ENCODE measurements at regions not wholly inside any gene's neighbourhood (a gene's known extent, or its start where the extent isn't known, plus 50 kb on each side); places are given as distances from the start of the nearest gene placed in this dataset.

DNA sequence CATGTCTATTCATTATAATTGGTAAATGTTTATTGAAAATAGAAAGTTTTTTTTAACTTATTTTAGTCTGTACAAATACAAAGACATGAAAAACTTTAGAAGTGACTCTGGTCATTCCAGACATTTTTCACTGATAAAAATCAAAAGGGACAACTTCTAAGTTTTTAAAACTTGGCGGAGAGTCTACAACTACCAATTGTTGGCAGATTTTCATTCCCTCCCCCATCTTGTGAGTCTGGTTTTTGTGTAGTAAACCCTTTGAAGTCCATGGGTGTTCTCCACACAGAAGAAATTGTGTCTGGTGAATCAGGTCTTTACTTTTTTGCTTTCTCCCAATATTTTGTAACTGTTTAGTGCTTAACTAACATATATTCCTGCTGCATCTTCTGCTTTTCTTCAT is 336.5 kb downstream of the PDGFC start:
- Histone ChIP-seq H3K27me3 (no peaks in the 10 kb centered on the region), H3K4me1 (no peaks in the 10 kb centered on the region), H3K9me3 (no peaks in the 10 kb centered on the region), H3K36me3 (no peaks in the 10 kb centered on the region), H3K27ac (no peak overlapping the region), H3K4me3 (no peak overlapping the region)
- intact Hi-C loops (cut with DNase I): no loop called here
- no peak for ATAC-seq
- TF ChIP-seq, protein P1, sequence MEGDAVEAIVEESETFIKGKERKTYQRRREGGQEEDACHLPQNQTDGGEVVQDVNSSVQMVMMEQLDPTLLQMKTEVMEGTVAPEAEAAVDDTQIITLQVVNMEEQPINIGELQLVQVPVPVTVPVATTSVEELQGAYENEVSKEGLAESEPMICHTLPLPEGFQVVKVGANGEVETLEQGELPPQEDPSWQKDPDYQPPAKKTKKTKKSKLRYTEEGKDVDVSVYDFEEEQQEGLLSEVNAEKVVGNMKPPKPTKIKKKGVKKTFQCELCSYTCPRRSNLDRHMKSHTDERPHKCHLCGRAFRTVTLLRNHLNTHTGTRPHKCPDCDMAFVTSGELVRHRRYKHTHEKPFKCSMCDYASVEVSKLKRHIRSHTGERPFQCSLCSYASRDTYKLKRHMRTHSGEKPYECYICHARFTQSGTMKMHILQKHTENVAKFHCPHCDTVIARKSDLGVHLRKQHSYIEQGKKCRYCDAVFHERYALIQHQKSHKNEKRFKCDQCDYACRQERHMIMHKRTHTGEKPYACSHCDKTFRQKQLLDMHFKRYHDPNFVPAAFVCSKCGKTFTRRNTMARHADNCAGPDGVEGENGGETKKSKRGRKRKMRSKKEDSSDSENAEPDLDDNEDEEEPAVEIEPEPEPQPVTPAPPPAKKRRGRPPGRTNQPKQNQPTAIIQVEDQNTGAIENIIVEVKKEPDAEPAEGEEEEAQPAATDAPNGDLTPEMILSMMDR (IDR thresholded peaks at IDR 0.05): no peak
- DNase-seq: no peak

DNA sequence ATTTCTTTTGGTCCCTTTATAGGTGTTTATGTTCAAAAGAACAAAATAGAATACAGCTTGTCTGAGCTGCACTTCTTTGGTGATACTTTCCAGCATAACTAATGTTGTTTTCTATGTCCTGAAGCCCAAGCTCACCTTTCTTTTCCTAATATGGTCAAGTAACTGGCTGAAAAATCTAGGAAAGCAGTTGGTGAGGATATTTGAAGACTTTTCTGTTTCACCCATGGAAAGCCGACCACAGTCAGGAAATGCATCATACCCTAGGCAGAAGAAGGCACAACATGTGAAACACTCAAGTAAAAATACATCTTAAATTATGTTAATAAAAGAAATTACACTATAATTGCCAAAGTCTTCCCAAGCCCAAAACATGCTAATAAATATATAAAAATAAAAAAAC is 337.0 kb downstream of the PDGFC start:
- no peaks in the 10 kb centered on the region for H3K36me3 ChIP-seq
- H3K4me1 ChIP-seq: no peaks in the 10 kb centered on the region
- ATAC-seq: no peak
- H3K27ac ChIP-seq: no peak overlapping the region
- H3K4me3 ChIP-seq: no peak overlapping the region
- H3K27me3 ChIP-seq: no peaks in the 10 kb centered on the region
- TF ChIP-seq, protein P1 (IDR thresholded peaks at IDR 0.05): no peak
- no peak for DNase-seq
- no peaks in the 10 kb centered on the region for H3K9me3 ChIP-seq
- intact Hi-C loops (cut with DNase I): no loop called here

- ATAC-seq (no peak), DNase-seq (no peak)
- H3K27ac ChIP-seq: no peak overlapping the region
- no peaks in the 10 kb centered on the region for H3K27me3 ChIP-seq
- TF ChIP-seq, protein P1 (IDR thresholded peaks at IDR 0.05): no peak
- no peaks in the 10 kb centered on the region for H3K4me1 ChIP-seq
- H3K36me3 ChIP-seq: no peaks in the 10 kb centered on the region
- no peaks in the 10 kb centered on the region for H3K9me3 ChIP-seq
- intact Hi-C loops (cut with DNase I): no loop called here
- H3K4me3 ChIP-seq: no peak overlapping the region
Measured at GRCh38 chr4:156633847-156634246, 337.8 kb downstream of the PDGFC start.

GRCh38 chr4:156628858-156629257 is 342.7 kb downstream of the PDGFC start:
- intact Hi-C loops (cut with DNase I): no loop called here
- DNase-seq (no peak), ATAC-seq (no peak)
- Histone ChIP-seq H3K36me3 (no peaks in the 10 kb centered on the region), H3K27me3 (no peaks in the 10 kb centered on the region), H3K27ac (no peak overlapping the region), H3K9me3 (no peaks in the 10 kb centered on the region), H3K4me3 (no peak overlapping the region), H3K4me1 (no peaks in the 10 kb centered on the region)
- TF ChIP-seq, protein P1 (IDR thresholded peaks at IDR 0.05): no peak

- no peak overlapping the region for H3K4me3 ChIP-seq
- TF ChIP-seq, protein P1 (IDR thresholded peaks at IDR 0.05): no peak
- H3K9me3 ChIP-seq: no peaks in the 10 kb centered on the region
- no peaks in the 10 kb centered on the region for H3K36me3 ChIP-seq
- no peak overlapping the region for H3K27ac ChIP-seq
- intact Hi-C loops (cut with DNase I): no loop called here
- no peaks in the 10 kb centered on the region for H3K4me1 ChIP-seq
- DNase-seq (no peak), ATAC-seq (no peak)
- H3K27me3 ChIP-seq: no peaks in the 10 kb centered on the region
Measured at GRCh38 chr4:156623376-156623775, 348.2 kb downstream of the PDGFC start.

DNA sequence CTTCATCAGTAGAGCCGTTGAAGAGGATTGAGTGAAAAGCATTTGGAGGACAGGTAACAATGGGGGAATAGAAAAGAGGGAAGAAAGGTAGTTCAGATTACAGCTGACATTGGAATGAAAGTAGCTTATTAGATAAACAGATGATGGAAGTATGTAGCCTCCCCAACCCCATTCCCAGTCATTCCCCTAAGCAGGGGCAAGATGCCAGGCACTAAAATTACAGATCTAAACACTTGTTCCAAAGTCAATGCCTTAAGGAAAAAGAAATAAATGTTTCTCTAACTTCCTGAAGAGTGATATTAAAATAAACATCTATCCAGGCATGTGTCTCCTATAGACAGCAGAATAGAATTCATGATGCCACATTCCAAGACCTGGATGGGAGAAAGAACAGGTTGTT is 350.8 kb downstream of the PDGFC start:
- H3K4me3 ChIP-seq: no peak overlapping the region
- TF ChIP-seq, protein P1 (IDR thresholded peaks at IDR 0.05): no peak
- no peaks in the 10 kb centered on the region for H3K4me1 ChIP-seq
- intact Hi-C loops (cut with DNase I): no loop called here
- H3K27me3 ChIP-seq: no peaks in the 10 kb centered on the region
- no peaks in the 10 kb centered on the region for H3K9me3 ChIP-seq
- DNase-seq (no peak), ATAC-seq (no peak)
- H3K36me3 ChIP-seq: no peaks in the 10 kb centered on the region
- no peak overlapping the region for H3K27ac ChIP-seq
